ENCODE measurements at regions not wholly inside any gene's neighbourhood (a gene's known extent, or its start where the extent isn't known, plus 50 kb on each side); places are given as distances from the start of the nearest gene placed in this dataset.
A peak's percentile ranks its signal among the peaks of the same experiment; 100 is the strongest.

DNA sequence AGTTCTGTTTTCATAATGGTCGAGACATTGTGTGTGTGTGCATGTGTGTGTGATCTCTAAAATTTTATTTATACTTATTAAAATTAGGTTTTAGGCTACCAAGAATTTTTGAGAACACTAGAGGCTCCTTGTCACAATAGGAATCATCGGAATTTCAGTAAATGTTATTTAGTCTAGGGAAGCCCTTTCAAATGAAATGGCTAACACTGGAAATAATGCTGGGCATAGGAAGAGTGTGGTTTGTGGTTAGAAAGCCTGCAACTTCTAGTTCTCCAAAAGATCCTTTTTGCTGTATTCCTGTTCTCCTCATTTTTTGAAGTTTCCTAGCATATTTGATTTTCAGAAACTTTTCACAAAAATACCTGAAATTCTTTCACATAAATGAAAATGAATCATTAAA is 92.5 kb upstream of the MBNL1 start:
- no peak for TF ChIP-seq CTCF (IDR thresholded peaks at IDR 0.05)
- H3K4me1 ChIP-seq (ENCODE audit: control insufficient read depth in 1 of 2, insufficient read depth in 2 of 2, low read length in 2 of 2) = peaks cover 26 to 27% of the 10 kb centered on the region in 2 donors
- peaks cover 0 to 5% of the 10 kb centered on the region in 2 donors for H3K9me3 ChIP-seq (replicated peaks in 1 of 2; ENCODE audit: control insufficient read depth in 1 of 2, insufficient read depth in 1 of 2, low read length in 2 of 2)
- no peaks in the 10 kb centered on the region for H4K20me1 ChIP-seq (ENCODE audit: insufficient read depth, low read length)
- Mint-ChIP-seq H3K36me3 (peaks cover 6 to 8% of the 10 kb centered on the region in 2 donors), H3K4me1 (peaks cover 30% of the 10 kb centered on the region), H3K27me3 (ENCODE audit: low read depth in 3 of 3) (no peaks in the 10 kb centered on the region), H3K9me3 (peaks cover 2 to 8% (median 6%) of the 10 kb centered on the region in 7 donors), H3K27ac (no peak overlapping the region), H3K4me3 (peak overlapping the region in 1 of 2 donors; percentile 30)
- intact Hi-C loops (cut with micrococcal nuclease) = no loop called here
- no peak overlapping the region for H3K9ac ChIP-seq (ENCODE audit: insufficient read depth, low read length, poor library complexity, severe bottlenecking)
- H3K4me2 ChIP-seq (replicated peaks; ENCODE audit: extremely low read depth, low read length, poor library complexity, severe bottlenecking) = no peak overlapping the region
- H2AFZ ChIP-seq (ENCODE audit: insufficient read depth, low read depth, low read length, poor library complexity, severe bottlenecking) = no peak overlapping the region
- no peak overlapping the region for H3K27ac ChIP-seq (ENCODE audit: low read depth in 1 of 2, low read length in 2 of 2)
- WGBS (ENCODE audit: insufficient coverage) = no CpG with 5 or more reads among the region's 2 CpGs
- H3K79me2 ChIP-seq (ENCODE audit: insufficient read depth, low read length) = no peaks in the 10 kb centered on the region
- no peak overlapping the region for H3K4me3 ChIP-seq (replicated peaks in 1 of 3; ENCODE audit: low read depth in 2 of 3, low read length in 3 of 3)
- no peaks in the 10 kb centered on the region for H3K27me3 ChIP-seq (ENCODE audit: control insufficient read depth in 2 of 2, insufficient read depth in 2 of 2, low read length in 2 of 2)
- no peak for DNase-seq
- no peaks in the 10 kb centered on the region for H3K36me3 ChIP-seq (replicated peaks in 1 of 2; ENCODE audit: control insufficient read depth in 1 of 2, insufficient read depth in 2 of 2, low read length in 2 of 2)

DNA sequence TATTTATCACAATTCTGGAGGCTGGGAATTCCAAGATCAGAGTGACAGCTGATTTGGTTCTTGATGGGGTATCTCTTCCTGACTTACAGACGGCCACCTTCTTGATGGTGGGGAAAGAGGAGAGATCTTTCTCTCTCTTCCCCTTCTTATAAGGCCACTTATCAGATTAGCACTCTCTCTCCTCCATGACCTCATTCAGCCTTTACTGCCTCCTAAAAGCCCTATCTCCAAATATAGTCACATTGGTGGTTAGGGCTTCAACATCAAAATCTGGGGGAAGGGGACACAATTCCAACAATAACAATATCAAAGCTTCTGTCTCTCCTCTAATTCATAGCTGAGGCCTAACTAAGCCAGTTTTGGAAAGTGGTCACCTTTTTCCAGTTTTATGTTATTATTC is 91.7 kb upstream of the MBNL1 start:
- Histone ChIP-seq H3K4me2 (replicated peaks; ENCODE audit: extremely low read depth, low read length, poor library complexity, severe bottlenecking) (no peak overlapping the region), H3K9me3 (replicated peaks in 1 of 2; ENCODE audit: control insufficient read depth in 1 of 2, insufficient read depth in 1 of 2, low read length in 2 of 2) (no peaks in the 10 kb centered on the region), H3K27ac (ENCODE audit: low read depth in 1 of 2, low read length in 2 of 2) (no peak overlapping the region), H3K4me3 (replicated peaks in 1 of 3; ENCODE audit: low read depth in 2 of 3, low read length in 3 of 3) (peak overlapping the region in 1 of 3 experiments; percentile 9), H4K20me1 (ENCODE audit: insufficient read depth, low read length) (no peaks in the 10 kb centered on the region), H3K27me3 (ENCODE audit: control insufficient read depth in 2 of 2, insufficient read depth in 2 of 2, low read length in 2 of 2) (no peaks in the 10 kb centered on the region), H2AFZ (ENCODE audit: insufficient read depth, low read depth, low read length, poor library complexity, severe bottlenecking) (peak overlapping the region; percentile 13), H3K4me1 (ENCODE audit: control insufficient read depth in 1 of 2, insufficient read depth in 2 of 2, low read length in 2 of 2) (peaks cover 26 to 27% of the 10 kb centered on the region in 2 donors), H3K79me2 (ENCODE audit: insufficient read depth, low read length) (no peaks in the 10 kb centered on the region), H3K9ac (ENCODE audit: insufficient read depth, low read length, poor library complexity, severe bottlenecking) (no peak overlapping the region), H3K36me3 (replicated peaks in 1 of 2; ENCODE audit: control insufficient read depth in 1 of 2, insufficient read depth in 2 of 2, low read length in 2 of 2) (no peaks in the 10 kb centered on the region)
- H3K4me3 Mint-ChIP-seq = no peak overlapping the region
- no CpG with 5 or more reads among the region's 1 CpG for WGBS (ENCODE audit: insufficient coverage)
- no peak for DNase-seq
- H3K27ac Mint-ChIP-seq = peak overlapping the region in 2 of 7 donors; percentile 15 to 44
- peaks cover 30% of the 10 kb centered on the region for H3K4me1 Mint-ChIP-seq
- intact Hi-C loops (cut with micrococcal nuclease) = no loop called here
- H3K9me3 Mint-ChIP-seq = peaks cover 0 to 3% (median 0%) of the 10 kb centered on the region in 7 donors
- no peak for TF ChIP-seq CTCF (IDR thresholded peaks at IDR 0.05)
- H3K36me3 Mint-ChIP-seq = peaks cover 0 to 5% of the 10 kb centered on the region in 2 donors
- H3K27me3 Mint-ChIP-seq (ENCODE audit: low read depth in 3 of 3) = no peaks in the 10 kb centered on the region

Measured in CD14-positive monocyte (primary cell).